ENCODE measurements at regions not wholly inside any gene's neighbourhood (a gene's known extent, or its start where the extent isn't known, plus 50 kb on each side); places are given as distances from the start of the nearest gene placed in this dataset. TPM values are rescaled to one million over a fixed set of nuclear protein-coding genes. Genes with fewer than 3 reads are reported as not detected.

- Histone ChIP-seq H3K27me3 (no peaks in the 10 kb centered on the region), H3K9me3 (no peaks in the 10 kb centered on the region), H3K4me1 (peaks cover 0 to 7% (median 0%) of the 10 kb centered on the region in 4 donors), H3K27ac (no peak overlapping the region), H3K4me3 (no peak overlapping the region), H3K36me3 (no peaks in the 10 kb centered on the region)
- no peak for TF ChIP-seq POLR2A (IDR thresholded peaks at IDR 0.05)
- TF ChIP-seq EP300 (IDR thresholded peaks at IDR 0.05) = no peak
- no peak for TF ChIP-seq CTCF (IDR thresholded peaks at IDR 0.05)
- DNase-seq (ENCODE audit: low spot score in 2 of 2) = no peak
Observed at GRCh38 chrX:96246436-96246835, 438.2 kb upstream of the DIAPH2 start.

Small RNAs in the stretch of these regions (small RNA-seq; reads per million reads assigned to genes)
- gene AL022161.1 (not detected), gene RN7SL379P (not detected), gene RNA5SP510 (not detected), gene RPS29P28 (not detected)
